ENCODE measurements at regions not wholly inside any gene's neighbourhood (a gene's known extent, or its start where the extent isn't known, plus 50 kb on each side); places are given as distances from the start of the nearest gene placed in this dataset.
"Not testable (repeated sequence)": the region's sequence is repeated elsewhere in the genome, so short reads cannot be mapped to it uniquely, and the experiment has no call there.

GRCh38 chr2:21194147-21194546 is 70.4 kb downstream of the TDRD15 start:
- DNase-seq: no peak

- DNase-seq: no peak
These were observed 71.1 kb downstream of the TDRD15 start for GRCh38 chr2:21194858-21195271.

- no peak for DNase-seq
These were observed 71.6 kb downstream of the TDRD15 start for GRCh38 chr2:21195326-21195725.

GRCh38 chr2:21198637-21199036 is 74.9 kb downstream of the TDRD15 start:
- DNase-seq: no peak

GRCh38 chr2:21203976-21204375 is 80.2 kb downstream of the TDRD15 start:
- no peak for DNase-seq

GRCh38 chr2:21214085-21214484 is 90.3 kb downstream of the TDRD15 start:
- not testable (repeated sequence) for DNase-seq

- no peak for DNase-seq
These were observed 93.7 kb downstream of the TDRD15 start for GRCh38 chr2:21217442-21217841.

GRCh38 chr2:21220930-21221329 is 97.2 kb downstream of the TDRD15 start:
- no peak for DNase-seq

- DNase-seq: no peak
These were observed 99.8 kb downstream of the TDRD15 start for GRCh38 chr2:21223618-21224017.

GRCh38 chr2:21228041-21228895 is 104.5 kb downstream of the TDRD15 start:
- no peak for DNase-seq

- no peak for DNase-seq
These were observed 105.5 kb downstream of the TDRD15 start for GRCh38 chr2:21229302-21229701.

GRCh38 chr2:21230140-21230539 is 106.4 kb downstream of the TDRD15 start:
- no peak for DNase-seq

GRCh38 chr2:21231985-21232384 is 108.2 kb downstream of the TDRD15 start:
- DNase-seq: no peak

- no peak for DNase-seq
These were observed 109.4 kb downstream of the TDRD15 start for GRCh38 chr2:21233194-21233593.

GRCh38 chr2:21234001-21234400 is 110.2 kb downstream of the TDRD15 start:
- DNase-seq: no peak

GRCh38 chr2:21234464-21235120 is 110.8 kb downstream of the TDRD15 start:
- DNase-seq: no peak

GRCh38 chr2:21239749-21240148 is 116.0 kb downstream of the TDRD15 start:
- not testable (repeated sequence) for DNase-seq

GRCh38 chr2:21244161-21244560 is 120.4 kb downstream of the TDRD15 start:
- no peak for DNase-seq

GRCh38 chr2:21245565-21245964 is 121.8 kb downstream of the TDRD15 start:
- no peak for DNase-seq

GRCh38 chr2:21249367-21249766 is 125.6 kb downstream of the TDRD15 start:
- DNase-seq: no peak

- no peak for DNase-seq
These were observed 126.9 kb downstream of the TDRD15 start for GRCh38 chr2:21250673-21251072.

GRCh38 chr2:21251216-21251980 is 127.6 kb downstream of the TDRD15 start:
- DNase-seq: no peak

- DNase-seq: no peak
These were observed 129.7 kb downstream of the TDRD15 start for GRCh38 chr2:21253311-21254027.

Data from activated T-cell treated with anti-CD3 and anti-CD28 coated beads for 4 hours (primary cell).